SH-SY5Y (cell line): ENCODE measurements at regions not wholly inside any gene's neighbourhood (a gene's known extent, or its start where the extent isn't known, plus 50 kb on each side); places are given as distances from the start of the nearest gene placed in this dataset.

Experiments
- GATA2 ChIP-seq: IDR thresholded peaks from 2 replicates; pipeline ENCODE4 v1.6.1; 2011; ENCODE audit warnings: mild to moderate bottlenecking, low read depth, low read length
- GATA3 ChIP-seq: IDR thresholded peaks from 2 replicates; pipeline ENCODE4 v1.6.1; 2011; ENCODE audit warnings: low read depth, mild to moderate bottlenecking, low read length, moderate library complexity

- TF ChIP-seq GATA3: no peak
- no peak for TF ChIP-seq GATA2
These were observed 73.5 kb upstream of the DTNBP1 start for GRCh38 chr6:15736297-15736696.
